NT2/D1 (cell line): ENCODE measurements at regions not wholly inside any gene's neighbourhood (a gene's known extent, or its start where the extent isn't known, plus 50 kb on each side); places are given as distances from the start of the nearest gene placed in this dataset.
A peak's percentile ranks its signal among the peaks of the same experiment; 100 is the strongest.

ENCODE experiments used
- DNase-seq: peaks from one replicate; pipeline ENCODE4 v3.0.0-alpha.2; 2011; ENCODE audit warnings: low read depth, low spot score
- H3K27me3 ChIP-seq: 2 replicates; pipeline ENCODE4 v1.6.0; 2011; ENCODE audit warnings: mild to moderate bottlenecking; ENCODE audit not compliant: insufficient read length, insufficient read depth
- H3K36me3 ChIP-seq: 2 replicates; pipeline ENCODE4 v1.6.1; 2011; ENCODE audit warnings: mild to moderate bottlenecking, low read length, mixed read lengths; ENCODE audit not compliant: insufficient read depth, insufficient read length
- H3K4me1 ChIP-seq: 2 replicates; pipeline ENCODE4 v1.5.1; 2011; ENCODE audit not compliant: insufficient read depth, insufficient read length
- H3K4me3 ChIP-seq: 2 replicates; pipeline ENCODE4 v1.5.1; 2011; ENCODE audit warnings: low read depth; ENCODE audit not compliant: insufficient read length
- H3K9ac ChIP-seq: 2 replicates; pipeline ENCODE4 v1.6.0; 2011; ENCODE audit warnings: low read depth; ENCODE audit not compliant: insufficient read length
- H3K9me3 ChIP-seq: 2 replicates; pipeline ENCODE4 v1.5.1; 2011; ENCODE audit warnings: mild to moderate bottlenecking, low read length; ENCODE audit not compliant: insufficient read depth
- SUZ12 ChIP-seq: IDR thresholded peaks from 2 replicates; pipeline ENCODE4 v1.6.1; 2011; ENCODE audit not compliant: insufficient read length, insufficient read depth; ENCODE audit errors: extremely low read depth
- YY1 ChIP-seq: IDR thresholded peaks from 2 replicates; pipeline ENCODE4 v1.6.1; 2011; ENCODE audit not compliant: insufficient read length, insufficient read depth
- ZNF274 ChIP-seq: IDR thresholded peaks from 2 replicates; pipeline ENCODE4 v1.6.1; 2011; ENCODE audit warnings: mild to moderate bottlenecking, low read depth, low read length

DNA sequence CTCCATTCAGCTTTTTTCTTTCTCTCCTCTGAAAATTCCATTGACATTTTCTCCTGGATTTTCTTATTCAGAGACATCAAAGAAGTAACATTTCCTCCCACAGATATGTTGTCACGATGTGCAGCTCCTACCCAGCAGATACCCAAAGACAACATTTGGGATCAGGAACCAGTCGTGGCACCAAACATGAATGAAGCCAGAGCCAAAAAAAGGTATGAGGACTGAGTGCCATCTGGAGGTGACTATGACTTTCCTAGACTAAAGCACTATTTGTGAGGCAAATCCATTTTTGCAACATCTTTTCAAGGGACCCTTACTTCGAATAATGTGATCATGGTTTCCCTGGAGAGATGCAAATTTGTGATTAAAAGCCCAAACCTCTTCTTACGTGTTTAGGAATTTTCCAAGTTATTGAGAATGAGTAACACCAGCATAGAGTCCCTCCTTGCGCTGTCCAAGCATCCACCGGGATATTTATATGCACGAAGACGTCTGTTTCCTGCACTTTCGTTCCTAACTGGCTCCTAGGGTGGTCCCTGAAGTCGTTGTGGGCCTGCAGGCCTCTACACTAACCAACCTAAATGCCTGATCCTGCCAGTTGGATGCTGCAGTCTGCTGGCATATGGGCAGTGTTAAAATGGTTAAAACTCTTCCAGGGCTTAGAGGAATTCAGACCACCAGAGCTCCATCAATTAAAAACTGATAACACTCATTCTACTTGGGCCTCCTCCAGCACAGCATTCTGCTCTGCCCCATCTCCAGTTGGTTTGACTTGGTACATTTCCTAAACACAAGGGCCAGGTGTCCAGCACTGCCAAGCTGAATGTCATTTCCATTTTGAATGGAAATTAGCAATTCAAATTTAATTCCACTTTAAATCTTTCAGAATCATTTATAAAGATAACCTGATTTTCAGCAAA, 256.6 kb downstream of the C6orf118 start:
- Histone ChIP-seq H3K27me3 (no peaks in the 10 kb centered on the region), H3K36me3 (no peaks in the 10 kb centered on the region), H3K4me1 (no peaks in the 10 kb centered on the region), H3K9ac (no peak overlapping the region), H3K4me3 (no peak overlapping the region), H3K9me3 (peaks cover 4% of the 10 kb centered on the region; the same call in 1 of the 2 replicates)
- TF ChIP-seq ZNF274 (no peak), SUZ12 (no peak)
- DNase-seq, result no peak

DNA sequence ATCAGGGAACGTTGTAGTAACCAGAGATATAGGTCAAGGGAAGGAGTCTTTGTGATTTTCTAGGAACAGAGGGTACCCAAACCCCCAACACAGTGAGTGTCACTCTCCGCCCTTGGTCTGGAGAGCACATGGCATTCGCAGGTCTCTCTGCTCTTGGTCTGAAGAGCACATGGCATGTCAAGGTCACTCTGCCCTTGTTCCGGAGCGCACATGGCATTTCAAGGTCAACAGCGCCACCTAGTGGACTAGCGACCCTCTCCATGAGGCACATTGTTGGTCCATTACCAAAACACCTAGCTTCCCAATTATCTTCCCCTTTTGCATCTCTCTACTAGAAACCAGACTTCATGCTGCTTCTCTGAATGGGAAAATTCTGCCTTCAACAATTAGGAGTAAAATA, 260.0 kb downstream of the C6orf118 start:
- peak; percentile 70 for DNase-seq
- Histone ChIP-seq H3K4me3 (no peak overlapping the region), H3K27me3 (no peaks in the 10 kb centered on the region), H3K9ac (no peak overlapping the region), H3K36me3 (no peaks in the 10 kb centered on the region), H3K9me3 (peaks cover 12% of the 10 kb centered on the region), H3K4me1 (no peaks in the 10 kb centered on the region)
- TF ChIP-seq SUZ12 (no peak), YY1 (no peak), ZNF274 (no peak)

DNA sequence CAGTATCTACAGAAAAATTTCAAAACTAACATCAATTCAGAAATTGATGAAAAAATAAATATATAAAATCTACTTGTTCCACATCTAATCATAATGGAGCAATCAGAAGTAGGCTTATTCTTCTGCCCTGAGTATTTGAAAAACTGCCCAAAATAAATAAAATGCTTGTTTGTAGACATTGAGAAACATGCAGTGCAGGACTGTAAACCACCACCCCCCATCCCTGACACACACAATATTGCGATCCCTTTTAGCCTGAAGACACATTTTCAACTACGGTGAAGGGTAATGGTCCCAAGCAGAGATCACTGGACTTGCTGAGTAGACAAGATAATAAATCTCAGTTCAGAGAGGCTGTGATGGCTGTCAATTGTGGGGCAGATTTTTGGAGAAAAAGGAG, 261.5 kb downstream of the C6orf118 start:
- Histone ChIP-seq H3K9ac (no peak overlapping the region), H3K4me1 (no peaks in the 10 kb centered on the region), H3K4me3 (no peak overlapping the region), H3K36me3 (no peaks in the 10 kb centered on the region), H3K27me3 (no peaks in the 10 kb centered on the region), H3K9me3 (peaks cover 12% of the 10 kb centered on the region)
- TF ChIP-seq ZNF274 (no peak), SUZ12 (no peak), YY1 (no peak)
- DNase-seq, result no peak

GRCh38 chr6:165045631-165046030, 263.8 kb downstream of the C6orf118 start:
- TF ChIP-seq ZNF274, result no peak
- TF ChIP-seq YY1, result no peak
- no peak for TF ChIP-seq SUZ12
- no peak for DNase-seq

DNA sequence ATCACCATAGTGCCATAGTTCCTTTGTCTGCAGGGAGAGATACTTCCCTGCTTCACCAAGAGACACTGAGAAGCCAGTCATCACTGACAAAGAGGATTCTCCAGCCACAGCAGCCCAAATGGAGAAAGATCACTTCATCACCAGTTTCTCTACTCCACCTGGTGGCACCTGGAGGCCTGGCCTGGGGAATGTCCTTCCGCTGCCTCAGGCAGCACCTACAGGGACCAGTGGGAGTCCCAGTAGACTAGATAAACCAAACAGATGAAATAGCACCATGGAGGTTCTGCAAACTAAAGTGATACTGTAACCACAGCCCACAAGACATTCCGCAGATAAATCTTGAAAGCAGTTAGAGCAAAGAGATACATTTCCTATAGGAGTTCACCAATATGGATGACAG, 266.5 kb downstream of the C6orf118 start:
- no peaks in the 10 kb centered on the region for H3K4me1 ChIP-seq
- no peaks in the 10 kb centered on the region for H3K27me3 ChIP-seq
- no peaks in the 10 kb centered on the region for H3K36me3 ChIP-seq
- peaks cover 8% of the 10 kb centered on the region; the same call in 1 of the 2 replicates for H3K9me3 ChIP-seq
- H3K4me3 ChIP-seq, result no peak overlapping the region
- no peak for DNase-seq
- H3K9ac ChIP-seq, result no peak overlapping the region
- TF ChIP-seq ZNF274, result no peak
- TF ChIP-seq YY1, result no peak
- no peak for TF ChIP-seq SUZ12

More at GRCh38 chr6:165045631-165046030, 263.8 kb downstream of the C6orf118 start:
- Histone ChIP-seq H3K9me3 (peaks cover 12% of the 10 kb centered on the region), H3K36me3 (no peaks in the 10 kb centered on the region), H3K9ac (no peak overlapping the region), H3K4me3 (no peak overlapping the region), H3K4me1 (no peaks in the 10 kb centered on the region), H3K27me3 (no peaks in the 10 kb centered on the region)

DNA sequence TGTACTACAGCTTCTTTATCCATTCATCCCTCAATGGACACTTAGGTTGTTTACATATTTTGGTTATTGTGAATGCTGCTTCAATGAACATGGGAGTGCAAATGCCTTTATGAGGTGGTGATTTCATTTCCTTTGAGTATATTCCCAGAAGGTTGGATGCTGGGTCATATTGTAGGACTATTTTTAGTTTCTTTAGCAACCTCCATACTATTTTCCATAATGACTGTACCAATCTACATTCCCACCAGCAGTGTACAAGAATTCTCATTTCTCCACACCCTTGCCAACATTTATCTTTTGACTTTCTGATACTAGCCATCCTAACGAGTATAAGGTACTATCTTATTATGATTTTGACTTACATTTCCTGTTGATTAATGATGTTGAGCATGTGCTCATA, 269.0 kb downstream of the C6orf118 start:
- no peak for TF ChIP-seq ZNF274
- TF ChIP-seq SUZ12, result no peak
- TF ChIP-seq YY1, result no peak

GRCh38 chr6:165034271-165034741, 275.1 kb downstream of the C6orf118 start:
- TF ChIP-seq YY1 (no peak), ZNF274 (no peak), SUZ12 (no peak)

More for the DNA sequence above, 269.0 kb downstream of the C6orf118 start:
- no peak for DNase-seq
- Histone ChIP-seq H3K4me1 (no peaks in the 10 kb centered on the region), H3K9ac (no peak overlapping the region), H3K27me3 (no peaks in the 10 kb centered on the region), H3K9me3 (no peaks in the 10 kb centered on the region), H3K4me3 (no peak overlapping the region), H3K36me3 (no peaks in the 10 kb centered on the region)

More at GRCh38 chr6:165034271-165034741, 275.1 kb downstream of the C6orf118 start:
- Histone ChIP-seq H3K36me3 (no peaks in the 10 kb centered on the region), H3K4me1 (no peaks in the 10 kb centered on the region), H3K4me3 (no peak overlapping the region), H3K9me3 (no peaks in the 10 kb centered on the region), H3K9ac (no peak overlapping the region), H3K27me3 (no peaks in the 10 kb centered on the region)
- DNase-seq, result no peak
